Ascending aorta (tissue), 2 donors: ENCODE measurements at regions not wholly inside any gene's neighbourhood (a gene's known extent, or its start where the extent isn't known, plus 50 kb on each side); places are given as distances from the start of the nearest gene placed in this dataset.

Experiments
- DNase-seq, 2 donors: peaks; one replicate each; pipeline ENCODE4 v3.0.0-alpha.2; 2019; ENCODE audit warnings: low spot score in 2 of 2
- H3K27ac ChIP-seq, 2 donors: fragments of 200-600 bp; sonication (generic); one replicate each; pipeline ENCODE4 v1.5.1; 2016 to 2017; ENCODE audit warnings: mild to moderate bottlenecking in 1 of 2
- H3K27me3 ChIP-seq: fragments of 200-600 bp; sonication (generic); one replicate; pipeline ENCODE4 v1.5.1; 2017
- H3K36me3 ChIP-seq, 2 donors: fragments of 200-600 bp; sonication (generic); one replicate each; pipeline ENCODE4 v1.5.1; 2016
- H3K4me1 ChIP-seq, 2 donors: fragments of 200-600 bp; sonication (generic); one replicate each; pipeline ENCODE4 v1.5.1; 2016 to 2017; ENCODE audit warnings: mild to moderate bottlenecking in 1 of 2
- H3K4me3 ChIP-seq, 2 donors: fragments of 200-600 bp; sonication (generic); one replicate each; pipeline ENCODE4 v1.5.1; 2016 to 2017; ENCODE audit warnings: mild to moderate bottlenecking in 1 of 2
- H3K9me3 ChIP-seq, 2 donors: fragments of 200-600 bp; sonication (generic); one replicate each; pipeline ENCODE4 v1.5.1; 2016
- intact Hi-C: fragments of 100-400 bp; cut with DNase I; formaldehyde crosslinking; loops from one replicate; pipeline ENCODE4 v1.15.1; 2023
- TF ChIP-seq, protein P1 (sequence below), 3 experiments: fragments of 200-600 bp in 2 of 3; fragments of 450-650 bp in 1 of 3; sonication (generic) in 2 of 3; IDR thresholded peaks; one replicate each; pipeline ENCODE4 v1.5.1; 2016 to 2019; ENCODE audit warnings: antibody characterized with exemption in 3 of 3, mild to moderate bottlenecking in 1 of 3, moderate library complexity in 1 of 3

DNA sequence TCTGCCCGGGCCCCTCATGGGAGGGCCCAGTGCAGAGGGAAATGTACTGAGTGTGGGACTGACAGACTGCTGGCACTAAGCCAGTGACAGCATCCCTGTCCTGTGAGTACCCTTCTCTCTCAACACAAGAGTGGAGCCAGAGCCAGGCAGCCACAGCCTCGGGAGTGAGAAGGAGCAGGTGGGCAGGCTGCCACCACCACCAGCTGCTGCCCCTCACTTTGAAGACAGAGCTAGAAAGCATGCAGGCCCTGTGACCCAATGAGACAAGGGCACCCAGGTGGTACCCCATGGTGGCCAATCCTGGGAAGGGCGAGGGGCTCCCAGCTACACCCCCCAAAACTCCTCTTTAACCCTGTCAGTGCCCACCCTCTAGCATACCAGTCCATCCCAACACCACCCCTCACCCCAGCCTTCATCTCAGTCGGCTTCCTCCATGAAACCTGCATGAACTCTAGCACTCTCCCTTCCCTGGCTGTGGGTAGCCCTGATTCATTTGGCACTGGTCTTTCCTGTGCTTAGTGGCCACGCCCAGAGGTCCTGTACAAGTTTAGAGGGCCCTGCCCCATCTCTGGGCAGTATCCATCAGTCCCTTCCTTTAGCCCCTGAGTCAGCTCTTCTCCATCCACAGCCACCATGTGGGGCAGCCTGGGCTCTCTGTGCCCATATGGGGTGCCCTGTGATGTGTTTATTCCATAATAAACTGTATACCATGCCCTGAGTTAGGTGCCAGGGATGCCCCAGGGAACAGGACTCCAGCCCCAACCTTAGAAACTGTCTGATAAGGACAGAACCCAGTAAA is 207.0 kb upstream of the ZMIZ1 start:
- intact Hi-C loops, result no loop called here
- TF ChIP-seq, protein P1, sequence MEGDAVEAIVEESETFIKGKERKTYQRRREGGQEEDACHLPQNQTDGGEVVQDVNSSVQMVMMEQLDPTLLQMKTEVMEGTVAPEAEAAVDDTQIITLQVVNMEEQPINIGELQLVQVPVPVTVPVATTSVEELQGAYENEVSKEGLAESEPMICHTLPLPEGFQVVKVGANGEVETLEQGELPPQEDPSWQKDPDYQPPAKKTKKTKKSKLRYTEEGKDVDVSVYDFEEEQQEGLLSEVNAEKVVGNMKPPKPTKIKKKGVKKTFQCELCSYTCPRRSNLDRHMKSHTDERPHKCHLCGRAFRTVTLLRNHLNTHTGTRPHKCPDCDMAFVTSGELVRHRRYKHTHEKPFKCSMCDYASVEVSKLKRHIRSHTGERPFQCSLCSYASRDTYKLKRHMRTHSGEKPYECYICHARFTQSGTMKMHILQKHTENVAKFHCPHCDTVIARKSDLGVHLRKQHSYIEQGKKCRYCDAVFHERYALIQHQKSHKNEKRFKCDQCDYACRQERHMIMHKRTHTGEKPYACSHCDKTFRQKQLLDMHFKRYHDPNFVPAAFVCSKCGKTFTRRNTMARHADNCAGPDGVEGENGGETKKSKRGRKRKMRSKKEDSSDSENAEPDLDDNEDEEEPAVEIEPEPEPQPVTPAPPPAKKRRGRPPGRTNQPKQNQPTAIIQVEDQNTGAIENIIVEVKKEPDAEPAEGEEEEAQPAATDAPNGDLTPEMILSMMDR (IDR thresholded peaks at IDR 0.05), result no peak
- H3K4me3 ChIP-seq, result no peak overlapping the region
- no peaks in the 10 kb centered on the region for H3K9me3 ChIP-seq
- no peaks in the 10 kb centered on the region for H3K36me3 ChIP-seq
- DNase-seq, result no peak
- no peak overlapping the region for H3K27ac ChIP-seq
- H3K27me3 ChIP-seq, result no peaks in the 10 kb centered on the region
- H3K4me1 ChIP-seq, result no peaks in the 10 kb centered on the region

- no peaks in the 10 kb centered on the region for H3K4me1 ChIP-seq
- no peak overlapping the region for H3K27ac ChIP-seq
- intact Hi-C loops, result no loop called here
- H3K27me3 ChIP-seq, result no peaks in the 10 kb centered on the region
- no peak for DNase-seq
- no peaks in the 10 kb centered on the region for H3K9me3 ChIP-seq
- TF ChIP-seq, protein P1 (IDR thresholded peaks at IDR 0.05), result no peak
- no peaks in the 10 kb centered on the region for H3K36me3 ChIP-seq
- H3K4me3 ChIP-seq, result no peak overlapping the region
These were observed 206.5 kb upstream of the ZMIZ1 start for GRCh38 chr10:78862328-78862640.

DNA sequence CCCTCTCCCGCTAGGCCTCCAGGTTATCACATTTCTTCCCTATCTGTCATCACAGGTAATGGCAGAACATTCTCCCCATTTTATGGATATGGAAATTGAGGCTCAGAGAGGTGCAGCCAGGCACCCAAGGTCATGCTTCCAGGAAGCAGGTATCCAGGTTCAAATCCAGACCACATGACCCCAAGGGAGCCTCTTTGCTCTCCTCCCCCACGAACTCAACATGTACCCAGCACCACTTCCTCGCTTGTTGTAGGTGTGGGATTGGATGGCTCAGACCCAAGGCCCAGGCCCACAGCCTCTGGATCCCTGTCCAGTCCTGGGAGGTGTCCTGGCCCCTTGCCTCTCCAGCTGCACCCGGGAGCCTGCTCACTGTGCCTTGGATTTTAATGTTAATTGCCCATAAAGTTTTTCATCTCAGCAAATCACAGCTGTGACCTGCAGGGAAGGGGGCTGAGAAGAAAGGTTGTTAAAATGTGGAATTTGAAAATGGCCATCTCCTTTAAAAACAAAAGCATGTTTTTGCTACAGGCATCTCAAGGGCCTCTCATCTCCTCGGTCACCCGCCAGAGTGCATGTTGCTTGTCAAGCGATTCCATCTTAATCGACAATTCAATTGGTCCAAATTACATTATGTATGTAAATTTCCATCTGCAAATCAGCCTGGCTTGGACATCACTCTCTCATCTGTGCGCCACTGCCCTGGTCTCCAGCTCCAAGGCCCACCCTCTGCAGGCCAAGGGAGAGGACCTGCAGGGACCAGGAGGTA is 205.4 kb upstream of the ZMIZ1 start:
- DNase-seq, result no peak
- intact Hi-C loops, result no loop called here
- H3K4me3 ChIP-seq, result no peak overlapping the region
- H3K27ac ChIP-seq, result no peak overlapping the region
- no peaks in the 10 kb centered on the region for H3K27me3 ChIP-seq
- H3K9me3 ChIP-seq, result no peaks in the 10 kb centered on the region
- no peaks in the 10 kb centered on the region for H3K36me3 ChIP-seq
- TF ChIP-seq, protein P1 (IDR thresholded peaks at IDR 0.05), result no peak
- H3K4me1 ChIP-seq, result peaks cover 0 to 3% of the 10 kb centered on the region in 2 donors

GRCh38 chr10:78863906-78864239 is 204.9 kb upstream of the ZMIZ1 start:
- peaks cover 0 to 3% of the 10 kb centered on the region in 2 donors for H3K4me1 ChIP-seq
- no peak overlapping the region for H3K4me3 ChIP-seq
- intact Hi-C loops, result no loop called here
- H3K36me3 ChIP-seq, result no peaks in the 10 kb centered on the region
- no peak for DNase-seq
- TF ChIP-seq, protein P1 (IDR thresholded peaks at IDR 0.05), result no peak
- no peak overlapping the region for H3K27ac ChIP-seq
- no peaks in the 10 kb centered on the region for H3K27me3 ChIP-seq
- no peaks in the 10 kb centered on the region for H3K9me3 ChIP-seq

- intact Hi-C loops, result no loop called here
- Histone ChIP-seq H3K4me3 (no peak overlapping the region), H3K36me3 (no peaks in the 10 kb centered on the region), H3K4me1 (peaks cover 0 to 3% of the 10 kb centered on the region in 2 donors), H3K27me3 (no peaks in the 10 kb centered on the region), H3K9me3 (no peaks in the 10 kb centered on the region), H3K27ac (no peak overlapping the region)
- TF ChIP-seq, protein P1 (IDR thresholded peaks at IDR 0.05), result no peak
- DNase-seq, result no peak
These were observed 203.8 kb upstream of the ZMIZ1 start for GRCh38 chr10:78864761-78865537.
